ENCODE measurements at regions not wholly inside any gene's neighbourhood (a gene's known extent, or its start where the extent isn't known, plus 50 kb on each side); places are given as distances from the start of the nearest gene placed in this dataset.

GRCh38 chr12:123070267-123071081 is 80.4 kb downstream of the PITPNM2 start:
- intact Hi-C loops (cut with micrococcal nuclease; ENCODE audit: unreplicated experiment): loop anchor here (2.0 kb wide), 3 partner anchors 14 to 28 kb away; no protein-coding TSS in a partner anchor
- Histone ChIP-seq H3K79me2 (ENCODE audit: low read depth) (peaks cover 41% of the 10 kb centered on the region), H3K4me3 (no peak overlapping the region), H3K27me3 (ENCODE audit: insufficient read depth, low read depth) (no peaks in the 10 kb centered on the region), H3K36me3 (ENCODE audit: low read depth) (no peaks in the 10 kb centered on the region), H3F3A (ENCODE audit: insufficient read depth, low read depth) (peaks cover 25% of the 10 kb centered on the region; the same call in 1 of the 2 replicates), H3K9me2 (ENCODE audit: insufficient read depth) (no peaks in the 10 kb centered on the region), H4K20me1 (ENCODE audit: insufficient read depth) (no peaks in the 10 kb centered on the region), H2AFZ (no peak overlapping the region), H3K27ac (peak overlapping the region; percentile 20), H3K4me1 (replicated peaks; ENCODE audit: insufficient read depth) (peaks cover 41% of the 10 kb centered on the region), H3K4me2 (peak overlapping the region; percentile 52), H3K9me3 (ENCODE audit: insufficient read depth, low read depth) (no peaks in the 10 kb centered on the region)
- TF ChIP-seq CTCF (conservative IDR thresholded peaks at IDR 0.05) (no peak), EZH2 (IDR thresholded peaks at IDR 0.05; ENCODE audit: low read depth) (no peak)
- no TSS peak for BruUV-seq (replicated peaks)
- POLR2A ChIA-PET (ENCODE audit: unreplicated experiment): interaction anchor here (0.6 to 1.2 kb wide), 3 partner anchors 14 to 163 kb away, joined by 3 to 9 read pairs (median 3); no protein-coding TSS in a partner anchor
- DNase-seq: peak; percentile 83 to 89
- CTCF ChIA-PET: no interaction called here

- Histone ChIP-seq H3K27me3 (ENCODE audit: insufficient read depth, low read depth) (no peaks in the 10 kb centered on the region), H3F3A (ENCODE audit: insufficient read depth, low read depth) (peaks cover 30% of the 10 kb centered on the region; the same call in 1 of the 2 replicates), H3K9me2 (ENCODE audit: insufficient read depth) (no peaks in the 10 kb centered on the region), H3K79me2 (ENCODE audit: low read depth) (peaks cover 48% of the 10 kb centered on the region), H3K27ac (peak overlapping the region; percentile 20), H2AFZ (no peak overlapping the region), H3K9me3 (ENCODE audit: insufficient read depth, low read depth) (no peaks in the 10 kb centered on the region), H3K36me3 (ENCODE audit: low read depth) (no peaks in the 10 kb centered on the region), H3K4me1 (replicated peaks; ENCODE audit: insufficient read depth) (peaks cover 46% of the 10 kb centered on the region), H3K4me2 (peak overlapping the region; percentile 52), H3K4me3 (no peak overlapping the region), H4K20me1 (ENCODE audit: insufficient read depth) (no peaks in the 10 kb centered on the region)
- DNase-seq: no peak
- intact Hi-C loops (cut with micrococcal nuclease; ENCODE audit: unreplicated experiment): loop anchor here (2.0 kb wide), 3 partner anchors 13 to 27 kb away; no protein-coding TSS in a partner anchor
- CTCF ChIA-PET: no interaction called here
- no TSS peak for BruUV-seq (replicated peaks)
- POLR2A ChIA-PET (ENCODE audit: unreplicated experiment): interaction anchor here (0.6 to 1.2 kb wide), 2 partner anchors 14 to 150 kb away, joined by 3 read pairs; no protein-coding TSS in a partner anchor
- TF ChIP-seq EZH2 (IDR thresholded peaks at IDR 0.05; ENCODE audit: low read depth): no peak
These were observed 81.2 kb downstream of the PITPNM2 start for GRCh38 chr12:123069436-123070266.

GRCh38 chr12:123067654-123068053 is 83.2 kb downstream of the PITPNM2 start:
- no peak for TF ChIP-seq CTCF (conservative IDR thresholded peaks at IDR 0.05)
- Histone ChIP-seq H3K4me2 (no peak overlapping the region), H3K9me2 (ENCODE audit: insufficient read depth) (no peaks in the 10 kb centered on the region), H3K9me3 (ENCODE audit: insufficient read depth, low read depth) (no peaks in the 10 kb centered on the region), H3K4me1 (replicated peaks; ENCODE audit: insufficient read depth) (peaks cover 66% of the 10 kb centered on the region), H2AFZ (no peak overlapping the region), H4K20me1 (ENCODE audit: insufficient read depth) (no peaks in the 10 kb centered on the region), H3K79me2 (ENCODE audit: low read depth) (peaks cover 46% of the 10 kb centered on the region), H3K4me3 (no peak overlapping the region), H3F3A (ENCODE audit: insufficient read depth, low read depth) (peaks cover 50% of the 10 kb centered on the region), H3K27ac (no peak overlapping the region), H3K36me3 (ENCODE audit: low read depth) (no peaks in the 10 kb centered on the region), H3K27me3 (ENCODE audit: insufficient read depth, low read depth) (no peaks in the 10 kb centered on the region)
- no peak for DNase-seq
- intact Hi-C loops (cut with micrococcal nuclease; ENCODE audit: unreplicated experiment): no loop called here
- POLR2A ChIA-PET (ENCODE audit: unreplicated experiment): no interaction called here
- CTCF ChIA-PET: no interaction called here
- no TSS peak for BruUV-seq (replicated peaks)
